ENCODE measurements at regions not wholly inside any gene's neighbourhood (a gene's known extent, or its start where the extent isn't known, plus 50 kb on each side); places are given as distances from the start of the nearest gene placed in this dataset.

DNA sequence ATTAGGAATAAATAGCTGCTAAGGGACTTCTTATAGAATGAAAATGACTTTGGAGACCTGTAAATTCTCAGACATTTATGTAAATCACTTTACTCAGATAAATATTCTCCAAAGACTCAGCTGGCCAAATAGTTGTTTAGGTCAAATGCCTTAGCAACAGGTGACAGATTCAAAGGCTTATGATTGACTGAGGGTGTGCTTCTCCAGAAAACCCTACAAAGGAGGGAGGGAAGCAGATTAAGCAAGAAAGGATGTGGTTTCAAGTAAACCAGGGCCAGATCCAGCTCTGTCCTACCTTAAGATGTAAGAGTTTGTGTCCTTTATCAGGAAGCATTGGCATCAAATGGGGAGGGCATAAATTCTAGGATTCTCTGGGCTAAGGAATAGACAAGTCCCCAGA is 433.0 kb downstream of the TLE1 start:
- TF ChIP-seq, protein P1, sequence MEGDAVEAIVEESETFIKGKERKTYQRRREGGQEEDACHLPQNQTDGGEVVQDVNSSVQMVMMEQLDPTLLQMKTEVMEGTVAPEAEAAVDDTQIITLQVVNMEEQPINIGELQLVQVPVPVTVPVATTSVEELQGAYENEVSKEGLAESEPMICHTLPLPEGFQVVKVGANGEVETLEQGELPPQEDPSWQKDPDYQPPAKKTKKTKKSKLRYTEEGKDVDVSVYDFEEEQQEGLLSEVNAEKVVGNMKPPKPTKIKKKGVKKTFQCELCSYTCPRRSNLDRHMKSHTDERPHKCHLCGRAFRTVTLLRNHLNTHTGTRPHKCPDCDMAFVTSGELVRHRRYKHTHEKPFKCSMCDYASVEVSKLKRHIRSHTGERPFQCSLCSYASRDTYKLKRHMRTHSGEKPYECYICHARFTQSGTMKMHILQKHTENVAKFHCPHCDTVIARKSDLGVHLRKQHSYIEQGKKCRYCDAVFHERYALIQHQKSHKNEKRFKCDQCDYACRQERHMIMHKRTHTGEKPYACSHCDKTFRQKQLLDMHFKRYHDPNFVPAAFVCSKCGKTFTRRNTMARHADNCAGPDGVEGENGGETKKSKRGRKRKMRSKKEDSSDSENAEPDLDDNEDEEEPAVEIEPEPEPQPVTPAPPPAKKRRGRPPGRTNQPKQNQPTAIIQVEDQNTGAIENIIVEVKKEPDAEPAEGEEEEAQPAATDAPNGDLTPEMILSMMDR (IDR thresholded peaks at IDR 0.05 in 2 of 3, conservative IDR thresholded peaks at IDR 0.05 in 1 of 3; ENCODE audit: insufficient read depth in 2 of 3, low read depth in 1 of 3, low read length in 3 of 3): no peak
- no peak for TF ChIP-seq ELF4 (CRISPR knock-in tag; IDR thresholded peaks at IDR 0.05)
